GM23338 (cell line): ENCODE measurements at regions not wholly inside any gene's neighbourhood (a gene's known extent, or its start where the extent isn't known, plus 50 kb on each side); places are given as distances from the start of the nearest gene placed in this dataset.

Source experiments
- CREB1 ChIP-seq: fragments of 250-450 bp; sonication (Bioruptor Pico); IDR thresholded peaks from 2 replicates; pipeline ENCODE4 v1.5.0; 2020; ENCODE audit warnings: low read depth, mild to moderate bottlenecking, moderate library complexity
- JUNB ChIP-seq: IDR thresholded peaks from one replicate; pipeline ENCODE4 v1.6.1; 2016; ENCODE audit warnings: antibody characterized with exemption; ENCODE audit not compliant: unreplicated experiment
- REST ChIP-seq: IDR thresholded peaks from one replicate; pipeline ENCODE4 v1.6.1; 2018; ENCODE audit warnings: antibody characterized with exemption; ENCODE audit not compliant: unreplicated experiment
- ZNF331 ChIP-seq: fragments of 250-450 bp; sonication (Bioruptor Pico); IDR thresholded peaks from 2 replicates; pipeline ENCODE4 v1.5.0; 2020; ENCODE audit warnings: low read depth, mild to moderate bottlenecking, moderate library complexity
- TF ChIP-seq, protein P1 (sequence below): fragments of 250-450 bp; sonication (Bioruptor Pico); IDR thresholded peaks from 2 replicates; pipeline ENCODE4 v1.5.0; 2020; ENCODE audit warnings: mild to moderate bottlenecking, moderate library complexity
- TF ChIP-seq, protein P2 (sequence below), 2 experiments: fragments of 200-600 bp in 1 of 2; sonication (generic) in 1 of 2; conservative IDR thresholded peaks; 2 replicates each; pipeline versions ENCODE4 v1.5.1 to v1.6.1; 2016 to 2017; ENCODE audit warnings: antibody characterized with exemption in 2 of 2, low read depth in 2 of 2, mild to moderate bottlenecking in 2 of 2, moderate library complexity in 1 of 2

DNA sequence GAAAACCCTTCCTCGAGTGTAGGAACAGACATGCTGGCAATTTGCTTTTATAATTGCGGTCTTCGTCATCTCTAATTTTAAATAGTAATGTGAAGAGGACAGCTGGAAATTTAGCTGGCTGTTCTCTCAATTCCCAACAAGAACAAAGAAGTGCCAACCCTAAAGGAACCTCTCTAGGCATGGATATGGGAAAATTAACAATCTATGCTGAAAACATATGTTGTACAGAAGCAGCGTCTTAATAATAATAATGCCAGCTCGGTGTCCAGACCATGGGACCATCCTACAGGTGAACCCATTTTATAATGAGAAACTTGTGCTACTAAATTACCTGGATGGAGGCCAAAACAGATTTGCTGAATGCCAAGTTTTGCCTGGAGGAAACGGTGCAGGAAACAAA, 641.4 kb upstream of the MGMT start (continued):
- TF ChIP-seq, protein P1, sequence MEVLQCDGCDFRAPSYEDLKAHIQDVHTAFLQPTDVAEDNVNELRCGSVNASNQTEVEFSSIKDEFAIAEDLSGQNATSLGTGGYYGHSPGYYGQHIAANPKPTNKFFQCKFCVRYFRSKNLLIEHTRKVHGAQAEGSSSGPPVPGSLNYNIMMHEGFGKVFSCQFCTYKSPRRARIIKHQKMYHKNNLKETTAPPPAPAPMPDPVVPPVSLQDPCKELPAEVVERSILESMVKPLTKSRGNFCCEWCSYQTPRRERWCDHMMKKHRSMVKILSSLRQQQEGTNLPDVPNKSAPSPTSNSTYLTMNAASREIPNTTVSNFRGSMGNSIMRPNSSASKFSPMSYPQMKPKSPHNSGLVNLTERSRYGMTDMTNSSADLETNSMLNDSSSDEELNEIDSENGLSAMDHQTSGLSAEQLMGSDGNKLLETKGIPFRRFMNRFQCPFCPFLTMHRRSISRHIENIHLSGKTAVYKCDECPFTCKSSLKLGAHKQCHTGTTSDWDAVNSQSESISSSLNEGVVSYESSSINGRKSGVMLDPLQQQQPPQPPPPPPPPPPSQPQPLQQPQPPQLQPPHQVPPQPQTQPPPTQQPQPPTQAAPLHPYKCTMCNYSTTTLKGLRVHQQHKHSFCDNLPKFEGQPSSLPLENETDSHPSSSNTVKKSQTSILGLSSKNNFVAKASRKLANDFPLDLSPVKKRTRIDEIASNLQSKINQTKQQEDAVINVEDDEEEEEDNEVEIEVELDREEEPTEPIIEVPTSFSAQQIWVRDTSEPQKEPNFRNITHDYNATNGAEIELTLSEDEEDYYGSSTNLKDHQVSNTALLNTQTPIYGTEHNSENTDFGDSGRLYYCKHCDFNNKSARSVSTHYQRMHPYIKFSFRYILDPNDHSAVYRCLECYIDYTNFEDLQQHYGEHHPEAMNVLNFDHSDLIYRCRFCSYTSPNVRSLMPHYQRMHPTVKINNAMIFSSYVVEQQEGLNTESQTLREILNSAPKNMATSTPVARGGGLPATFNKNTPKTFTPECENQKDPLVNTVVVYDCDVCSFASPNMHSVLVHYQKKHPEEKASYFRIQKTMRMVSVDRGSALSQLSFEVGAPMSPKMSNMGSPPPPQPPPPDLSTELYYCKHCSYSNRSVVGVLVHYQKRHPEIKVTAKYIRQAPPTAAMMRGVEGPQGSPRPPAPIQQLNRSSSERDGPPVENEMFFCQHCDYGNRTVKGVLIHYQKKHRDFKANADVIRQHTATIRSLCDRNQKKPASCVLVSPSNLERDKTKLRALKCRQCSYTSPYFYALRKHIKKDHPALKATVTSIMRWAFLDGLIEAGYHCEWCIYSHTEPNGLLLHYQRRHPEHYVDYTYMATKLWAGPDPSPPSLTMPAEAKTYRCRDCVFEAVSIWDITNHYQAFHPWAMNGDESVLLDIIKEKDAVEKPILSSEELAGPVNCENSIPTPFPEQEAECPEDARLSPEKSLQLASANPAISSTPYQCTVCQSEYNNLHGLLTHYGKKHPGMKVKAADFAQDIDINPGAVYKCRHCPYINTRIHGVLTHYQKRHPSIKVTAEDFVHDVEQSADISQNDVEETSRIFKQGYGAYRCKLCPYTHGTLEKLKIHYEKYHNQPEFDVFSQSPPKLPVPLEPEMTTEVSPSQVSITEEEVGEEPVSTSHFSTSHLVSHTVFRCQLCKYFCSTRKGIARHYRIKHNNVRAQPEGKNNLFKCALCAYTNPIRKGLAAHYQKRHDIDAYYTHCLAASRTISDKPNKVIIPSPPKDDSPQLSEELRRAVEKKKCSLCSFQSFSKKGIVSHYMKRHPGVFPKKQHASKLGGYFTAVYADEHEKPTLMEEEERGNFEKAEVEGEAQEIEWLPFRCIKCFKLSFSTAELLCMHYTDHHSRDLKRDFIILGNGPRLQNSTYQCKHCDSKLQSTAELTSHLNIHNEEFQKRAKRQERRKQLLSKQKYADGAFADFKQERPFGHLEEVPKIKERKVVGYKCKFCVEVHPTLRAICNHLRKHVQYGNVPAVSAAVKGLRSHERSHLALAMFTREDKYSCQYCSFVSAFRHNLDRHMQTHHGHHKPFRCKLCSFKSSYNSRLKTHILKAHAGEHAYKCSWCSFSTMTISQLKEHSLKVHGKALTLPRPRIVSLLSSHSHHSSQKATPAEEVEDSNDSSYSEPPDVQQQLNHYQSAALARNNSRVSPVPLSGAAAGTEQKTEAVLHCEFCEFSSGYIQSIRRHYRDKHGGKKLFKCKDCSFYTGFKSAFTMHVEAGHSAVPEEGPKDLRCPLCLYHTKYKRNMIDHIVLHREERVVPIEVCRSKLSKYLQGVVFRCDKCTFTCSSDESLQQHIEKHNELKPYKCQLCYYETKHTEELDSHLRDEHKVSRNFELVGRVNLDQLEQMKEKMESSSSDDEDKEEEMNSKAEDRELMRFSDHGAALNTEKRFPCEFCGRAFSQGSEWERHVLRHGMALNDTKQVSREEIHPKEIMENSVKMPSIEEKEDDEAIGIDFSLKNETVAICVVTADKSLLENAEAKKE (CRISPR knock-in tag), result no peak
- TF ChIP-seq, protein P2, sequence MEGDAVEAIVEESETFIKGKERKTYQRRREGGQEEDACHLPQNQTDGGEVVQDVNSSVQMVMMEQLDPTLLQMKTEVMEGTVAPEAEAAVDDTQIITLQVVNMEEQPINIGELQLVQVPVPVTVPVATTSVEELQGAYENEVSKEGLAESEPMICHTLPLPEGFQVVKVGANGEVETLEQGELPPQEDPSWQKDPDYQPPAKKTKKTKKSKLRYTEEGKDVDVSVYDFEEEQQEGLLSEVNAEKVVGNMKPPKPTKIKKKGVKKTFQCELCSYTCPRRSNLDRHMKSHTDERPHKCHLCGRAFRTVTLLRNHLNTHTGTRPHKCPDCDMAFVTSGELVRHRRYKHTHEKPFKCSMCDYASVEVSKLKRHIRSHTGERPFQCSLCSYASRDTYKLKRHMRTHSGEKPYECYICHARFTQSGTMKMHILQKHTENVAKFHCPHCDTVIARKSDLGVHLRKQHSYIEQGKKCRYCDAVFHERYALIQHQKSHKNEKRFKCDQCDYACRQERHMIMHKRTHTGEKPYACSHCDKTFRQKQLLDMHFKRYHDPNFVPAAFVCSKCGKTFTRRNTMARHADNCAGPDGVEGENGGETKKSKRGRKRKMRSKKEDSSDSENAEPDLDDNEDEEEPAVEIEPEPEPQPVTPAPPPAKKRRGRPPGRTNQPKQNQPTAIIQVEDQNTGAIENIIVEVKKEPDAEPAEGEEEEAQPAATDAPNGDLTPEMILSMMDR (conservative IDR thresholded peaks at IDR 0.05; ENCODE audit: low read depth in 2 of 2), result no peak
- TF ChIP-seq ZNF331 (CRISPR knock-in tag) (no peak), JUNB (no peak), REST (no peak), CREB1 (no peak)
